ENCODE measurements at regions not wholly inside any gene's neighbourhood (a gene's known extent, or its start where the extent isn't known, plus 50 kb on each side); places are given as distances from the start of the nearest gene placed in this dataset.

GRCh38 chr13:22427066-22427465 lies 753.7 kb upstream of the SGCG start:
- TF ChIP-seq POLR2A (IDR thresholded peaks at IDR 0.05) (no peak), EP300 (IDR thresholded peaks at IDR 0.05) (no peak), CTCF (IDR thresholded peaks at IDR 0.05) (no peak), POLR2AphosphoS5 (IDR thresholded peaks at IDR 0.05) (no peak)
